NCI-H82 treated with DMSO at 0.1 percent for 48 hours (cell line): ENCODE measurements at regions not wholly inside any gene's neighbourhood (a gene's known extent, or its start where the extent isn't known, plus 50 kb on each side); places are given as distances from the start of the nearest gene placed in this dataset.
"Not testable (repeated sequence)": the region's sequence is repeated elsewhere in the genome, so short reads cannot be mapped to it uniquely, and the experiment has no call there.

ENCODE experiments used
- DNase-seq: peaks from one replicate; lab custom pipeline; 2025; ENCODE audit not compliant: unreplicated experiment; lab: John Stamatoyannopoulos, UW

DNA sequence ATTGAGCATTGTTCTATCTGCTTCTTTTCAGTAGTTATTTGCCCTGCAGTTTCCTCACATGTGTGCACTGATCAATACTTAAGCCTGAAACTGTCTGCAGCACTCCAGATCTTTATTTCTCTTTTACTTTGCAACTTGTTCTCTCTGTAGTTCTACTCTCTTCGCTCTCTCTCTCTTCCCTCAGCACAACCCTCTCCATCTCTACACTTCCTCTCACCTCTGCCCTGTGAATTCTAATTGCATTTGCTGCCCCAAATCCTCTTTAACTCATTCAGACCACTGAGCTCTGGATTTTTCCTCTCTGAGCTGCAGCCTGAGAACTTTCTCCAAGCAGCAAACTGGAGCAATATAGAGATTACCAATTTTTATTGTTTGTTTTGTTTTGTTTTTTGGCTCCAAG, 1035.5 kb downstream of the FSCB start:
- peak; percentile 24 for DNase-seq

DNA sequence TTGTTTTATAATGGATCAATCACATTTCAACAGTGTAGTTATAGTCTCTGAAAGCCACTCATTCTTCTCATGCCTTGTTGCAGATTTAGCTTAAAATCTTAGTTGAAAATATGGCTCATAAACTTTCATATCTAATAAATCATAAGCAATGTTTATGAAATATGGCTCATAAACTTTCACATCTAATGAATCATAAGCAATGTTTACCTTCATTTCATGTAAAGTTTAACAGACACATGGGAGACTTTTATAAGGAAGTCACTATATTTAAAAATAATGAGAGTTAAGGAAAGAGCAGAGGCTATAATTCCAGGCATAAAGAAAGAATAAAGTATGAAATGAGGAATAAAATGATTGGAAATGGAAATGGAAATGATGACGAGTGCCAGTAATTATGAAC, 1042.1 kb downstream of the FSCB start:
- DNase-seq: no peak

DNA sequence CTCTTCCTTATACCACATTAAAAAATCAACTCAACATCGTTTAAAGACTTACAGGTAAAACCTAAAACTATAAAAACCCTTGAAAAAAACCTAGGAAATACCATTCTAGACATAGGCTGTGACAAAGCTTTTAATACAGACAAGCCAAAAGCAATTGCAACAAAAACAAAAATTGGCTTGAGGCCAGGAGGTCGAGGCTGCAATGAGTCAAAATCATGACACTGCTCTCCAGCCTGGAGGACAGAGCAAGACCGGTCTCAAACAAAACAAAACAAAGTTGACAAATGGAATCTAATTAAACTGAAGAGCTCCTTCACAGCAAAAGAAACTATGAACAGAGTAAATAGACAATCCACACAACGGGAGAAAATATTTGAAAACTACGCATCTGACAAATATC, 1057.8 kb downstream of the FSCB start:
- DNase-seq: no peak

DNA sequence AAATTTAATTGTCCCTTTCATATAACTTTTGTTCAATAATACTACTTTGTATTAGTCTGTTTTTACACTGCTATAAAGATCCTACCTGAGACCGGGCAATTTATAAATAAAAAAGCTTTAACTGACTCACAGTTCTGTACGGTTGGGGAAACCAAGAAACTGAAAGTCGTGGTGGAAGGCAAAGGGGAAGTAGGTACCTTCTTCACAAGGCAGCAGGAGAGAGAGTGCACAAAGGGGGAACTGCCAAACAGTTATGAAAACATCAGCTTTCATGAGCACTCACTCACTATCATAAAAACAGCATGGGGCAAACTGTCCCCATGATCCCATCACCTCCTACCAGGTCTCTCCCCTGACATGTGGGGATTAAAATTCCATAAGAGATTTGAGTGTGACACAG, 1069.0 kb downstream of the FSCB start:
- no peak for DNase-seq

DNA sequence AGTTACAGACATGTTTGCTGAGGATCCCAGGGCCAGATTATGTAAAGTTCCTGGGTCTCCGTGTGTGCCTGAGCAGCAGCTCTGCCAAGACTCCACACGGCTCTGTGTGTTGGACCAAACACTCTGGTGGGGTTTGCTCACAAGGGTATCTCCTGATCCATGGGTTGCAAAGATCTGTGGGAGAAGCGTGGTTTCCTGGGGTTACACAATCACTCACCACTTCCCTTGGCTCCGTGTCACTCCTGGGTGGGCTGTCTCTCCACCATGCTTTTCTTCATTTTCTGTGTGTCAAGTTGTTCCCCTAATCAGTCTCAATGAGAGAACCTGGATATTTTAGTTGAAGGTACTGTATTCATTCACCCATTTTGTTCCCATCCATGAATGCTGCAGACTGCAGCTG, 1088.8 kb downstream of the FSCB start:
- DNase-seq: no peak

DNA sequence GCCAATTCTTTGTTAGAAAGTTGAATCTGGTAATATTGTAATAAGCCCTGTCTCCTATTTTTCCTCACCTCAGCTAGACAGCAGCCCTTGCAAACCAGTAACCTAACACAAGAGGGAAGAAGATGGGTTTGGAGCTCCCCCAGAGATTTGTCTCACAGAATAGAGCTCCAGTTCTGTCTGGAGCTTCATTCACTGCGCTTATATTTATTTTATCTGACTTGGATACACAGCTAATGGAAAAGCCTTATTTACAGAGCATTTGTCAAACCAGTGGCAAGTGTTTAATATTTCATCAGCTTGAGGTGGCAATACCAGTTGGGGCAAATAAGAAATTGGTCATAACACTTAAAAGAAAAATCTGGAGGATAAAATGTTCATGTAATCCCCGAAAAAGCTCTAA, 1094.0 kb downstream of the FSCB start:
- DNase-seq: no peak

DNA sequence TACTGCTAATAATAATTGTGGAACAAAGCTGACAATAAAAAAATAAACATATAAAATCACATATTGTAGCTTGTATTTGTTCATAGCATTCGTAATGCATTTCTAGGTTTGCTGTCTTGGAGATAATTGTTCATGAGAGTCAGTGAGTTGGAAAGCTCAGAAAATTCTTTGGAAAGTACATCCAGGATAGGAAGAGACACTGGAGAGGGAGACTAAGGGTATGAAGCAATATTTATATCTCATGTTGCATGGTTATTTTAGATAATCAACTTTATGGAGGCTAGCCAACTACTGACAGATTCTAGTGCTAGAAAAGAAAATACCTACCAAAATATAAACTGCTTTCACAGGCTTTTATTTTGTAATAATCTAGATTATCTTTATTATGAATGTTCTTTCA, 1095.2 kb downstream of the FSCB start:
- DNase-seq: no peak

DNA sequence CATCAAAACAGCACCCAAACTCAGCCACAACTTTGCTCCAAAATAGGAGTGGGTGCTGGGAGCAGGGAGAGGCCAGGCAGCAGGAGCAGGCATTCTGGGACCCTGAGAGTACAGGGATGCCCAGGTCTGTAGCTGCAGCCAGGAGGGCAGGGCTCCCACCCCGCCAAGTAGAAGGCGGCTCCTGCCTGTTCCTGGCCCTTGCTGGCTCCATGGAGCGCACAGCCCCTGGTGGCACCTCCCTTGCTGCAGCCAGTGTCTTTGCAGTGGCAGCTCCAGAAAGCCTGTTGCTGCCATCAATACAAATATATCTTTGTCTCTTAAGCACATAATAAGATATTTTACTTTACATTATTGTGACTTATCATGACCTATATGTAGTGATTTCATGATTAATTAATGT, 1096.5 kb downstream of the FSCB start:
- no peak for DNase-seq

DNA sequence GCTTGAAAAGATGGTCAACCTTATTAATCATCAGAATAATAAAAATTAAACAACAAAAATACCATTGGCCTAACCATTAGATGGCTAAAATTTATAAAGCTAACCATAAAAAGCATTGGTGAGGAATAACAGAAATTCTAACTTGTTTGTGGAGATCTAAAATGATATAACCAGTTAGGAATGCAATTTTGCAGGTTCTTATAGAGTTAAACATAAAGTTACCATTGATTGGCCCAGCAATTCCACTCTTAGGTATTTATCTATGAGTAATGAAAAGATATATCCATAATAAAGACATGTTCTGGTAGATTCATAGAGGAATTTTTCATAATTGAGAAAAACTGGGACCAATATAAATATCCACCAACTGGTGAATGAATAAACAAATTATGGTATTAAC, 1098.6 kb downstream of the FSCB start:
- DNase-seq: no peak

DNA sequence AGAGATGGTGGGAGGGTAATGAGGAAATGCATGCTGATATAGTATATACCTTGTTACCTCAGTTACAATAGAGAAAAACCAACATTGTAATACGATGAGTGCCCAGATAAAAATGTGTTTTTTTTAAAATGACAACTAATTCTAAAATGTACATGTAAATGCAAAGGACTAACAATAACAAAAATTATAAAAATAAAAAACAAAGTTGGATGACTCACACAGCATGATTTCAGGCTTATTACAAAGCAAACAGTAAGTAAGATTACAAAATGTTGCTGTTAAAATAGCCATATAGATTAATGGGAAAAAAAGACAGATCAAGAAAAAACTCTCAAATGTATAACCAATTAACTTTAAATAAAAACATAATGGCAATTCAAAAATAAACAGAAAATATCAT, 1099.4 kb downstream of the FSCB start:
- no peak for DNase-seq

DNA sequence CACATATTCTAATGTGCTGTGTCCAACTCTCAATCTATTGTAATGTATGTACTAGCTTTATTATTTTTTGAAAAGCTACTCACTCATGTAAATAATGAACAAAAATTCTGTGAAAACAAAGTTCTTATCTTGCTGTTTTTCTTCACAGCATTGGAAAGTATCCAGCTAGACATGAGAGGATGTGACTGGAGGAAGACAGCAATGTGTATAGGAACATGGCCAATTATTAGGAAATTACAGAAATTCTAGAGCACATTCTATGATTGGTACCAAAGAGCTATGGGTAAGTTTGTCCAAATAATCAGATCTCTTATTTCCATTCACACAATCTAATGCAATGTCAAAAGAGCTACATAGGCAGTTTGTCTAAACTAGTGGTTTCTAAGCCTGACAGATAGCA, 1100.2 kb downstream of the FSCB start:
- no peak for DNase-seq

DNA sequence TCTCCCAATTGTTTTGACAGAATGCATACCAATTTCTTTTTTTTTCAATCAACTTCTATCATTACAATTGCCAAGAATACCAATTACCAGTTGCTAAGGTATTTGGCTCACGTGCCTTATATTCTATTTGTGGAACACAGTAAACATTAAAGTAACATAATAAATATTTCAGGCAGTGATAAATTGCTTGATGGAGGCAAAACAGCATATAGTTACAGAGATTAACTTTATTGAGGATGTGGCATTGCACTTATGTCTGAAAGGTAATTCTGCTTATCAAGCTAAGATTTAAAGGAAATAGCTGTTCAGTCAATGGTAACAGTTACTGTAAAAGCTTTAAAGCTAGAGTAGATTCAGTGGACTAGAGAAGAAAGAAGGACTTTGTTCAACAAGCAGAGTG, 1107.8 kb downstream of the FSCB start:
- no peak for DNase-seq

DNA sequence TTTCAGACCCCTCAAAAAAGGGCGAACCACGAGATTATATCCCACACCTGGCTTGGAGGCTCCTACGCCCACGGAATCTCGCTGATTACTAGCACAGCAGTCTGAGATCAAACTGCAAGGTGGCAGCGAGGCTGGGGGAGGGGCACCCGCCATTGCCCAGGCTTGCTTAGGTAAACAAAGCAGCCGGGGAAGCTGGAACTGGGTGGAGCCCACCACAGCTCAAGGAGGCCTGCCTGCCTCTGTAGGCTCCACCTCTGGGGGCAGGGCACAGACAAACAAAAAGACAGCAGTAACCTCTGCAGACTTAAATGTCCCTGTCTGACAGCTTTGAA, 1136.6 kb downstream of the FSCB start:
- not testable (repeated sequence) for DNase-seq

DNA sequence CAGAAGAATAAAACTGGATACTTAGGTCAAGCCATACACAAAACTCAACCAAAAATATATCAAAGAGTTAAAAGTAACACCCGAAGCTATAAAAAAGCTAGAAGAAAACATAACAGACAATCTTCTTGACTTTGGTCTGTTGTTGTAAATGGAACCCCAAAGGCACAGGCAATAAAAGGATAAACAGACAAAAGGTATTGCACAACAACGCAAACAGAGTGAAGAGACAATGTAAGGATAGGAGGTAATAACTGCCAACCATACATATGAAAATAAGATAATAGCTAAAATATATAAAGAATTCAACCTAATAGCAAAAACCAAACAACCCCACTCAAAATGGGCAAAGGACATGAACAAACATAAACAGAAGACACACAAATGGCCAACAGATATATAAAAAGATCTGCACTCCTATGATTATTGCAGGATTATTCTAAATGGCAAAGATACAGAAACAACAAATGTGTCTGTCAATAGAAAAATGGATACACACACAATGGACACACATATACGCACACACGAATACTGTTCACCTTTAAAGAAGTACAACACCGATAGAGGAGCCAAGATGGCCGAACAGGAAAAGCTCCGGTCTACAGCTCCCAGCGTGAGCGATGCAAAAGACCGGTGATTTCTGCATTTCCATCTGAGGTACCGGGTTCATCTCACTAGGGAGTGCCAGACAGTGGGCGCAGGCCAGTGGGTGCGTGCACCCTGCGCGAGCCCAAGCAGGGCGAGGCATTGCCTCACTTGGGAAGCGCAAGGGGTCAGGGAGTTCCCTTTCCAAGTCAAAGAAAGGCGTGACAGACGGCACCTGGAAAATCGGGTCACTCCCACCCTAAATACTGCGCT, 1137.1 kb downstream of the FSCB start:
- no peak for DNase-seq

DNA sequence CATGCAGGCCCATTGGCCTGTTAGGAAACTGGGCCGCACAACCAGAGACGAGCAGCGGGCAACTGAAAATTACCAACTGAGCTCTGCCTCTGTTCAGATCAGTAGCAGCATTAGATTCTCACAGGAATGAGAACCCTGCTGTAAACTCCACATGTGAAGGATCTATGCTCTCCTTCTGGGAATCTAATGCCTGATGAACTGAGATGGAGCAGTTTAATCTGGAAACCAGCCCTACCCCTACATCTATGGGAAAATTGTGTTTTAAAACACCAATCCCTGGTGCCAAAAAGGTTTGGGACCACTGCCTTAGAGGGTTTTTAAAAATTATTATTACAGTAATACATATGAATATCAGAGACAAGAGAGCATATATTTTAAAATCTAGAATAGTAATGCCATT, 1144.5 kb downstream of the FSCB start:
- no peak for DNase-seq

DNA sequence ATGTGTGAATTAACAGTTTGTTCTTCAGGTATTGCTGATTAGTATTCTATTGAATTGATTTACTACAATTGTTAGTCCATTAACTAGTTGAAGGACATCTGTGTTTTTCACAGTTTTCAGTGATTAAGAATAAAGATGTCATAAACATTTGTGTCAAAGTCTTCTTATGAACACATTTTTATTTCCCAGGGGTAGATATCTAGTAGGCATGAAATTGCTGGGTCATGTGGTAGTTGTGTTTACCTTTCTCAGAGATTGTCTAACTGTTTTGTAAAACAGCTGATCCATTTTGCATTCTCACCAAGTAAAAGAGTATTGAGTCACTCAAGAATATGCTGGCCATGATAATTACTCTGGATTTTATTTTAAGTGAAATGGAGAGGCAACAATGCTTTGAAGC, 1145.3 kb downstream of the FSCB start:
- no peak for DNase-seq

DNA sequence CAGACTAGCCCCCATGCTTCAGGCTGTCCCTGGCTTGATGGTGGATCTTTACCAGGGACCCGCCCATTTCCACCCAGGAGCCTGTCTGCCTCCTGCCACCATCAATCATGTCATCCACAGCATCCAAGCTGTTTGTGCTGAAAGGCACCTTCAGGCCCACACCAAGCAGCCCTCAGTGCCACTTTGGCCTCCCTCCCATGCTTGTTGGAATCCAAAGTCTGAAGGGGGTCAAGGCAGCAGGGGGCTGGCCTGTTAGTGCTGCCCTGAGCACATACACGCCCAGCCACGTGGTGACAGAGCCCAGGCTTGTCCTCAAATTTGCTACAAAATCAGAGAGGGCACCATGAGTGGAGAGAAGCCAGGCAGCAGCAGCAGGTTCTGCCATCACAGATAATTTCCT, 1146.8 kb downstream of the FSCB start:
- no peak for DNase-seq

DNA sequence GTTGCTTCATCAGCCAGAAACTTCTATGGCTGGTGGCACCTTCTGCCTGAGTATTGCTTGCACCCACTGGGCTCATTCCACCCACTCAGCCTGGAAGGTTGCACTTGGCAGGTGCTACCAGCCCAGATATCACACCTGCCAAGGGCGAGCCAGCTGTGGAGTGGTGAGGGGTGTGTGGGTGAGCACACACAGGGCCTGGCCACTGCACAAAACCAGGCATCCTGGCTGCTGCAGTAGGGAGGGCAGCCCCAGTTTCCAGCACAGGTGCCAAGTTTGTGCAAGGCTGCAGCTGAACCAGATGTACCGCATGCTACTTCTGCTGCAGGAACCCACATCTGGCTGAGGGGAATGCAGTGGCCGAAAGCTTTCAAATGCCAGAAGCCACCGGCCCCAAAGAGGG, 1147.8 kb downstream of the FSCB start:
- DNase-seq: no peak

DNA sequence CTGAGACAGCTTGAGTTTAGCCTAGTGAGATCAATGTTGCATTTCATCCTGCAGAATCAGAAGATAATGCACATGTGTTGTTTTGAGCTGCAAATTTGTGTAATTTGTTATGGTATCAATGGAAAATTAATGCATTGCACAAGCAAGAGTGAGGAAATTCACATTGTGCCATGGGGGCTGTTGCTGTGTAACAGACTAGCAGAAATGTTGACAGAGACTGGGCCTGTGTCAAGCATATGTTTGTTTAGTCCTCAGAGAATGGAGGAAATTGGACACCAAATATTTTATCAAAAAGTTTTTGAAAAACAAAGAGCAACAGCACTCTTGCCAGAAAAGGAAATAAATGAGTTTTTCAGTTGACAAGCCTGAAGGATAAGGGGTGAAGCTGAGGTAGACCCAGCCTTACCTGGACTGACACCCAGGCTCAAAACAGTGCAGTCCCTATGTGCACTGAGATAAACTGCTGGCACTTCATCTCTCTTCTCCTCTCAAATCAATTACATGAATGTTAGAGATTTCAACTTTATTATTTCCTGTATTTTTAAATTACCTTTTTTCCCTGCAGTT, 1150.0 kb downstream of the FSCB start:
- DNase-seq: no peak

DNA sequence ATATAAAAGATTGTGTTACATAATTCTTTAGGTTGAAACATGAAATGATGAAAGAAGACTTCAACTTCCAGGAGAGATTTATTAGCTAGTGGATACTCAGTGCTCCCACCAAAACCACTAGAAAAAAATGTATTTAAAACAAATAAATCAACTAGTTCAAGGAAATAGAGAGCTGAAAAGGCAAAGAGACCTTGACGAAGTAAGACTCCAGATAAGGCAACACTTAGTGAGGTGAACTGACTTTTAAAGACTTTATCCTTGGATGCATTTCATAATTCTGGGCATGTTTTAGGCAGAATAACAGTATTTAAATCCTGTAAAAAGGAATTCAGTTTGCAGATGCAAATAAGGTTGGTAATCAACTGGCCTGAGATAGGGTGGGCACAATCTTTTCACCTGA, 1150.7 kb downstream of the FSCB start:
- DNase-seq: no peak

DNA sequence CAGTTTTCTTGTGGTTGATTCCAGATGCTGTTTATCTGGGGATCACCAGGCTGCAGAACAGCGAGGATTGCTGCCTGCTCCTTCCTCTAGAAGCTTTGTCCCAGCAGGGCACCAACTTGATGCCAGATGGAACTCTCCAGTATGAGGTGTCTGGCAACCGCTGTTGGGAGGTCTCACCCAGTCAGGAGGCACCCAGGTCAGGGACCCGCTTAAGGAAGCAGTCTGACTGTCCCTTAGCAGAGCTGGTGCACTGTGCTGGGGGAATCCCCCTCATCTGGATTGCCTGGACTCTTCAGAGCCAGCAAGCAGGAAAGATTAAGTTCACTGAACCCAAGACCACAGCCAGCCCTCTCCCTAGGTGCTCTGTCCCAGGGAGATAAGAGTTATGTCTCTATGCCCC, 1165.2 kb downstream of the FSCB start:
- DNase-seq: no peak

DNA sequence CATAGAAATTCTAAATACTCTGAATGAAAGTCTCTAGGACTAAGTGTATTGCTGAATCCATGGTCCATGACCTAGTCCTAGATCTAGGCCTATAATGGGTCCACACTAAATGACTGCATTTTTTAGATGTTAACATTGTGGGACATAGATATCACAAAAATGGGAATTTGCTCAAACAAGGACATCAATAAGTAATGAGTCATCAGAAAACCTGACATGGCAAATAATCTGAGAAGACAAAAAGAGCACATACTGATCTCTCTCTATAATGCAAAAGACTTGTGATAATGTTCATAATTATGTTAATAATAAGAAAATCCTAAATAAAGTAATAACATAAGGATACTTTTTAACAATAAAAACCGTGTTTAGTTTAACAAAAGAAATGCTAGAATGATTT, 1168.4 kb downstream of the FSCB start:
- DNase-seq: no peak

DNA sequence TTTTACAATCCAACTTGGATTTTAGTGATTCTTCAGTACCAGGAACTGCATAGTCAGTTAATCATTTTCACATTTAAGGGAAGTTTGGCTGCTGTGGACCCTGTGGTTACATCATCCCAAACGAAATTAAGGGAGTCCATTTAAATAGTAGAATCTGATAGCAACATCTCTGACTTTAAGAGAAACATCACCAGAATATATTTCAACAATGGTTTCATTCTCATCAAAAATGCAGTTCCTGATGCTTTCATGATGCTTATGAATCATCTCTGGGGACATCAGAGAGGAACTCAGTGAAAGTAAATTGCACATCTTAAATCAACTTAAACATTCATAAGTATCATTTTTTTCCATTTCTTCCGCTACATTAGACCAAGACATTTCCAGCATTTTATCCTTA, 1170.7 kb downstream of the FSCB start:
- no peak for DNase-seq
